HL-60 (cell line): ENCODE measurements at regions not wholly inside any gene's neighbourhood (a gene's known extent, or its start where the extent isn't known, plus 50 kb on each side); places are given as distances from the start of the nearest gene placed in this dataset.
"Not testable (repeated sequence)": the region's sequence is repeated elsewhere in the genome, so short reads cannot be mapped to it uniquely, and the experiment has no call there.

Experiments
- DNase-seq, 2 experiments: peaks; one replicate each; pipeline ENCODE4 v3.0.0-alpha.2; 2010 to 2020; ENCODE audit warnings: low read depth in 1 of 2, low spot score in 1 of 2
- H3K27ac ChIP-seq: fragments of 250-450 bp; sonication (Bioruptor Pico); replicated peaks from 2 replicates; pipeline ENCODE4 v1.5.1; 2020; ENCODE audit warnings: mild to moderate bottlenecking, moderate library complexity
- H3K27me3 ChIP-seq: fragments of 250-450 bp; sonication (Bioruptor Pico); 2 replicates; pipeline ENCODE4 v1.5.1; 2021; ENCODE audit warnings: mild to moderate bottlenecking, moderate library complexity; ENCODE audit not compliant: insufficient read depth, poor library complexity, severe bottlenecking
- H3K4me3 ChIP-seq: replicated peaks from 2 replicates; pipeline ENCODE4 v1.5.1; 2011; ENCODE audit warnings: mild to moderate bottlenecking, control low read depth, low read length; ENCODE audit not compliant: insufficient read depth
- GABPA ChIP-seq: IDR thresholded peaks from 2 replicates; pipeline ENCODE4 v1.6.1; 2012; ENCODE audit warnings: low read depth
- POLR2AphosphoS5 ChIP-seq: IDR thresholded peaks from 2 replicates; pipeline ENCODE4 v1.6.1; 2012; ENCODE audit warnings: low read depth
- SPI1 ChIP-seq: IDR thresholded peaks from 2 replicates; pipeline ENCODE4 v1.6.1; 2012; ENCODE audit warnings: low read depth, mild to moderate bottlenecking, borderline replicate concordance
- TF ChIP-seq, protein P1 (sequence below): IDR thresholded peaks from 2 replicates; pipeline ENCODE4 v1.6.1; 2012; ENCODE audit warnings: low read depth; ENCODE audit not compliant: insufficient replicate concordance
- TF ChIP-seq, protein P2 (sequence below): IDR thresholded peaks from one replicate; pipeline ENCODE4 v1.5.1; 2011; ENCODE audit warnings: low read length, control low read depth, inconsistent platforms; ENCODE audit not compliant: insufficient read depth

DNA sequence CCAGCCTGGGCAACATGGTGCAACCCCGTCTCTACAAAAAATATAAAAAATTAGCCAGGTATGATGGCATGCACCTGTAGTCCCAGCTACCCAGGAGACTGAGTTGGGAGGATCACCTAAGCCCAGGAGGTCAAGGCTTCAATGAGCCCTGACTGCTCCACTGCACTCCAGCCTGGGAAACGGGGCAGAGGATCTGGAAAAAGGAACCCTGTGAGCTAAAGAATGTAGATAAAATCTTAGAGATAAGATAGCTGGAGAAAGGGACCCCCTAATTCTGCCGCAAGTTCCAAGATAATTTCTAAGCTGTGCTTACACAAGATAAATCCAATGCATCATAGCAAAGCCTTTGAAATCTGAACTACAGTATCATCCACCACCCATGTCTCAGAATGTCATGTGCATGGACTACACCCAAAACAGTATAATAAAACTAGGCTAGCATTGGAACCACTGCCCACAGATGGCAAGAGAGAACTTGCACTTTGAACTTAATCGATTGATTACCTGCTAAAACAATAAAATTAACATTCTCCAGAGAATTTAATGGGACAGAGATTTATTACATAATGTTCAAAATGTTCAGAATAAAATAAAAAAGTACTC, 99.9 kb downstream of the TRIM42 start:
- no peak for DNase-seq
- Histone ChIP-seq H3K27ac (no peak overlapping the region), H3K4me3 (no peak overlapping the region), H3K27me3 (peaks cover 2% of the 10 kb centered on the region)
- TF ChIP-seq, protein P1, sequence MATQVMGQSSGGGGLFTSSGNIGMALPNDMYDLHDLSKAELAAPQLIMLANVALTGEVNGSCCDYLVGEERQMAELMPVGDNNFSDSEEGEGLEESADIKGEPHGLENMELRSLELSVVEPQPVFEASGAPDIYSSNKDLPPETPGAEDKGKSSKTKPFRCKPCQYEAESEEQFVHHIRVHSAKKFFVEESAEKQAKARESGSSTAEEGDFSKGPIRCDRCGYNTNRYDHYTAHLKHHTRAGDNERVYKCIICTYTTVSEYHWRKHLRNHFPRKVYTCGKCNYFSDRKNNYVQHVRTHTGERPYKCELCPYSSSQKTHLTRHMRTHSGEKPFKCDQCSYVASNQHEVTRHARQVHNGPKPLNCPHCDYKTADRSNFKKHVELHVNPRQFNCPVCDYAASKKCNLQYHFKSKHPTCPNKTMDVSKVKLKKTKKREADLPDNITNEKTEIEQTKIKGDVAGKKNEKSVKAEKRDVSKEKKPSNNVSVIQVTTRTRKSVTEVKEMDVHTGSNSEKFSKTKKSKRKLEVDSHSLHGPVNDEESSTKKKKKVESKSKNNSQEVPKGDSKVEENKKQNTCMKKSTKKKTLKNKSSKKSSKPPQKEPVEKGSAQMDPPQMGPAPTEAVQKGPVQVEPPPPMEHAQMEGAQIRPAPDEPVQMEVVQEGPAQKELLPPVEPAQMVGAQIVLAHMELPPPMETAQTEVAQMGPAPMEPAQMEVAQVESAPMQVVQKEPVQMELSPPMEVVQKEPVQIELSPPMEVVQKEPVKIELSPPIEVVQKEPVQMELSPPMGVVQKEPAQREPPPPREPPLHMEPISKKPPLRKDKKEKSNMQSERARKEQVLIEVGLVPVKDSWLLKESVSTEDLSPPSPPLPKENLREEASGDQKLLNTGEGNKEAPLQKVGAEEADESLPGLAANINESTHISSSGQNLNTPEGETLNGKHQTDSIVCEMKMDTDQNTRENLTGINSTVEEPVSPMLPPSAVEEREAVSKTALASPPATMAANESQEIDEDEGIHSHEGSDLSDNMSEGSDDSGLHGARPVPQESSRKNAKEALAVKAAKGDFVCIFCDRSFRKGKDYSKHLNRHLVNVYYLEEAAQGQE: no peak
- no peak for TF ChIP-seq SPI1
- no peak for TF ChIP-seq POLR2AphosphoS5
- no peak for TF ChIP-seq GABPA
- TF ChIP-seq, protein P2, sequence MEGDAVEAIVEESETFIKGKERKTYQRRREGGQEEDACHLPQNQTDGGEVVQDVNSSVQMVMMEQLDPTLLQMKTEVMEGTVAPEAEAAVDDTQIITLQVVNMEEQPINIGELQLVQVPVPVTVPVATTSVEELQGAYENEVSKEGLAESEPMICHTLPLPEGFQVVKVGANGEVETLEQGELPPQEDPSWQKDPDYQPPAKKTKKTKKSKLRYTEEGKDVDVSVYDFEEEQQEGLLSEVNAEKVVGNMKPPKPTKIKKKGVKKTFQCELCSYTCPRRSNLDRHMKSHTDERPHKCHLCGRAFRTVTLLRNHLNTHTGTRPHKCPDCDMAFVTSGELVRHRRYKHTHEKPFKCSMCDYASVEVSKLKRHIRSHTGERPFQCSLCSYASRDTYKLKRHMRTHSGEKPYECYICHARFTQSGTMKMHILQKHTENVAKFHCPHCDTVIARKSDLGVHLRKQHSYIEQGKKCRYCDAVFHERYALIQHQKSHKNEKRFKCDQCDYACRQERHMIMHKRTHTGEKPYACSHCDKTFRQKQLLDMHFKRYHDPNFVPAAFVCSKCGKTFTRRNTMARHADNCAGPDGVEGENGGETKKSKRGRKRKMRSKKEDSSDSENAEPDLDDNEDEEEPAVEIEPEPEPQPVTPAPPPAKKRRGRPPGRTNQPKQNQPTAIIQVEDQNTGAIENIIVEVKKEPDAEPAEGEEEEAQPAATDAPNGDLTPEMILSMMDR: no peak

DNA sequence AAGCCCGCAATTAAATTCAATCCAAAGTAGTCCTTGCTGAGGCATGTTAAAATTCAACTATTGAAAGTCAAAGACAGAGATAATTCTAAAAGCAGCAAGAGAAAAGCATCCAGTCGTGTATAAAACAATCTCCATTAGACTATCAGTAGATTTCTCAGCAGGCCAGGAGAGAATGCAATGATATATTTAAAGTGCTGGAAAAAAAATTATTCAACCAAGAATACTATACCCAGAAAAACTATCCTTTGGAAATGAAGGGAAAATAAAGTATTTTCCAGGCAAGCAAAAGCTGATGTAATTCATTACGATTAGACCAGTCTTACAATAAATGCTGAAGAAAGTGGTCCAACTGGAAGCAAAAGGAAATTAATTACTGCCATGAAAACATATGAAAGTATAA, 113.5 kb downstream of the TRIM42 start:
- DNase-seq: no peak
- H3K27me3 ChIP-seq: no peaks in the 10 kb centered on the region
- TF ChIP-seq SPI1: no peak
- no peak for TF ChIP-seq GABPA
- TF ChIP-seq POLR2AphosphoS5: no peak
- TF ChIP-seq, protein P1: no peak
- TF ChIP-seq, protein P2: no peak
- H3K27ac ChIP-seq: no peak overlapping the region
- no peak overlapping the region for H3K4me3 ChIP-seq

DNA sequence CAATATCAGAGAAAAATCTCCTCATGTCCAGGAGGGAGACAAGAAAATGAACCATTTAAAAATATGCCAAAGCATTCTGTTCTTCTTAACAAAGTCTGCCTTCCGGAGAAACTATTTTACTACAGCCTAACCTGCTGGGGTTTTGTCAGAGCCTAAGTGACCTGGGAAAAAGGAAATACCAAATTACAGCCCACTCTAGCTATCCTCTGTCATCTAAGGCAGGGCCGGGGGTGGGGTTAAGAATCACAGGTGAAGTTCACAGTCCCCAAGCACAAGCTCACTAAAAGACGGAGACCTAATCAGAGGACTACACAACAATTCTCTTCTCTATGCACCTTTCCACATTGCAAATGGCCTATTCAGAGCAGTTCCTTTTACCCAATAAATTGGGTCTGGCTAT, 116.6 kb downstream of the TRIM42 start:
- TF ChIP-seq, protein P2: no peak
- TF ChIP-seq, protein P1: no peak
- TF ChIP-seq POLR2AphosphoS5: no peak
- TF ChIP-seq SPI1: no peak
- TF ChIP-seq GABPA: no peak
- Histone ChIP-seq H3K4me3 (no peak overlapping the region), H3K27me3 (no peaks in the 10 kb centered on the region), H3K27ac (no peak overlapping the region)
- DNase-seq: no peak

DNA sequence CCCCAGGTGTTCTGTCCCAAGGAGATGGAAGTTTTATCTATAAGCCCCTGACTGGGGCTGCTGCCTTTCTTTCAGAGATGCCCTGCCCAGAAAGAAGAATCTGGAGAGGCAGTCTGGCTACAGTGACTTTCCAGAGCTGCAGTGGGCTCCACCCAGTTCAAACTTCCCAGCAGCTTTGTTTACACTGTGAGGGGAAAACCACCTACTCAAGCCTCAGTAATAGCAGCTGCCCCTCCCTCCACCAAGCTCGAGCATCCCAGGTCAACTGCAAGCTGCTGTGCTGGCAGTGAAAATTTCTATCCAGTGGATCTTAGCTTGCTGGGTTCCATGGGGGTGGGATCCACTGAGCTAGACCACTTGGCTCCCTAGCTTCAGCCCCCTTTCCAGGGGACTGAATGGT, 125.0 kb downstream of the TRIM42 start:
- not testable (repeated sequence) for H3K27me3 ChIP-seq

More for the DNA sequence above, 125.0 kb downstream of the TRIM42 start:
- H3K27ac ChIP-seq, DNase-seq, H3K4me3 ChIP-seq: not testable (repeated sequence)
